CD4-positive, alpha-beta memory T cell (primary cell): ENCODE measurements at regions not wholly inside any gene's neighbourhood (a gene's known extent, or its start where the extent isn't known, plus 50 kb on each side); places are given as distances from the start of the nearest gene placed in this dataset.

Experiments
- CTCF ChIA-PET: fragments of 350-600 bp; sonication (Branson Sonifier 250); formaldehyde crosslinking; loops from one replicate; lab custom pipeline; 2021; ENCODE audit warnings: inconsistent platforms; ENCODE audit not compliant: partially characterized antibody; lab: Charles Lee
- POLR2A ChIA-PET: fragments of 350-600 bp; sonication (Branson Sonifier 250); formaldehyde crosslinking; loops from one replicate; lab custom pipeline; 2021; ENCODE audit not compliant: partially characterized antibody; lab: Charles Lee
- DNase-seq, 5 donors: peaks; one replicate each; pipeline versions ENCODE4 v3.0.0 to v3.0.0-alpha.2; 2020 to 2022; ENCODE audit warnings: mixed read lengths in 1 of 5
- H3K27ac ChIP-seq: one replicate; pipeline ENCODE4 v1.7.0; 2013; ENCODE audit warnings: low read depth, low read length
- H3K27me3 ChIP-seq: 2 replicates; pipeline ENCODE4 v1.7.0; 2013; ENCODE audit warnings: mild to moderate bottlenecking, low read length, moderate library complexity; ENCODE audit not compliant: insufficient read depth
- H3K36me3 ChIP-seq: 2 replicates; pipeline ENCODE4 v1.7.0; 2013; ENCODE audit warnings: mild to moderate bottlenecking, low read length, moderate library complexity; ENCODE audit not compliant: insufficient read depth
- H3K4me1 ChIP-seq: 2 replicates; pipeline ENCODE4 v1.7.0; 2013; ENCODE audit warnings: mild to moderate bottlenecking, low read length, moderate library complexity; ENCODE audit not compliant: insufficient read depth
- H3K4me3 ChIP-seq, 2 donors: one replicate each; pipeline ENCODE4 v1.7.0; 2013; ENCODE audit warnings: low read length in 2 of 2, mild to moderate bottlenecking in 1 of 2
- H3K9me3 ChIP-seq, 2 donors: one replicate each; pipeline ENCODE4 v1.7.0; 2013; ENCODE audit warnings: low read length in 2 of 2, control low read depth in 1 of 2; ENCODE audit not compliant: control insufficient read depth in 1 of 2
- H3K27ac Mint-ChIP-seq, 7 donors: one replicate each; pipeline ENCODE4 v1.8.0; 2020 to 2021; ENCODE audit warnings: mixed read lengths in 7 of 7, mild to moderate bottlenecking in 6 of 7, inconsistent platforms in 3 of 7, moderate library complexity in 3 of 7
- H3K27me3 Mint-ChIP-seq, 2 donors: one replicate each; pipeline ENCODE4 v1.8.0; 2020 to 2021; ENCODE audit warnings: mixed read lengths in 2 of 2
- H3K36me3 Mint-ChIP-seq, 2 donors: one replicate each; pipeline ENCODE4 v1.8.0; 2020 to 2021; ENCODE audit warnings: mixed read lengths in 2 of 2, inconsistent platforms in 1 of 2, mild to moderate bottlenecking in 1 of 2
- H3K4me1 Mint-ChIP-seq, 4 donors: one replicate each; pipeline ENCODE4 v1.8.0; 2020 to 2021; ENCODE audit warnings: mixed read lengths in 4 of 4, mild to moderate bottlenecking in 1 of 4
- H3K4me3 Mint-ChIP-seq, 8 donors: one replicate each; pipeline ENCODE4 v1.8.0; 2020 to 2021; ENCODE audit warnings: mixed read lengths in 8 of 8, mild to moderate bottlenecking in 7 of 8, moderate library complexity in 6 of 8, inconsistent platforms in 3 of 8
- H3K9me3 Mint-ChIP-seq, 8 donors: one replicate each; pipeline ENCODE4 v1.8.0; 2020 to 2021; ENCODE audit warnings: mixed read lengths in 8 of 8, mild to moderate bottlenecking in 5 of 8, inconsistent platforms in 3 of 8, moderate library complexity in 1 of 8
- intact Hi-C: fragments of 100-400 bp; cut with micrococcal nuclease; formaldehyde crosslinking; loops from one replicate; pipeline ENCODE4 v1.15.1; 2023

GRCh38 chr6:3579652-3580175 is 122.9 kb upstream of the SLC22A23 start:
- H3K9me3 ChIP-seq: no peaks in the 10 kb centered on the region
- H3K4me1 ChIP-seq: no peaks in the 10 kb centered on the region
- Mint-ChIP-seq H3K9me3 (no peaks in the 10 kb centered on the region), H3K27ac (no peak overlapping the region), H3K36me3 (no peaks in the 10 kb centered on the region), H3K4me3 (no peak overlapping the region), H3K4me1 (no peaks in the 10 kb centered on the region), H3K27me3 (peaks cover 12 to 24% of the 10 kb centered on the region in 2 donors)
- H3K27ac ChIP-seq: no peak overlapping the region
- no peaks in the 10 kb centered on the region for H3K36me3 ChIP-seq
- CTCF ChIA-PET: no interaction called here
- intact Hi-C loops: no loop called here
- H3K27me3 ChIP-seq: no peaks in the 10 kb centered on the region
- no peak for DNase-seq
- H3K4me3 ChIP-seq: no peak overlapping the region
- POLR2A ChIA-PET: no interaction called here

GRCh38 chr6:3578981-3579380 is 122.1 kb upstream of the SLC22A23 start:
- H3K9me3 ChIP-seq: no peaks in the 10 kb centered on the region
- H3K36me3 ChIP-seq: no peaks in the 10 kb centered on the region
- peaks cover 11 to 27% of the 10 kb centered on the region in 2 donors for H3K27me3 Mint-ChIP-seq
- intact Hi-C loops: no loop called here
- no peak for DNase-seq
- H3K36me3 Mint-ChIP-seq: no peaks in the 10 kb centered on the region
- no peaks in the 10 kb centered on the region for H3K27me3 ChIP-seq
- no peak overlapping the region for H3K4me3 Mint-ChIP-seq
- no peak overlapping the region for H3K4me3 ChIP-seq
- H3K4me1 ChIP-seq: no peaks in the 10 kb centered on the region
- POLR2A ChIA-PET: no interaction called here
- no peak overlapping the region for H3K27ac Mint-ChIP-seq
- CTCF ChIA-PET: no interaction called here
- no peaks in the 10 kb centered on the region for H3K9me3 Mint-ChIP-seq
- H3K4me1 Mint-ChIP-seq: no peaks in the 10 kb centered on the region
- H3K27ac ChIP-seq: no peak overlapping the region

- H3K36me3 ChIP-seq: no peaks in the 10 kb centered on the region
- no peak for DNase-seq
- no peak overlapping the region for H3K27ac ChIP-seq
- Mint-ChIP-seq H3K9me3 (no peaks in the 10 kb centered on the region), H3K36me3 (no peaks in the 10 kb centered on the region), H3K4me1 (no peaks in the 10 kb centered on the region), H3K27ac (no peak overlapping the region), H3K4me3 (no peak overlapping the region), H3K27me3 (peaks cover 4 to 25% of the 10 kb centered on the region in 2 donors)
- POLR2A ChIA-PET: no interaction called here
- CTCF ChIA-PET: no interaction called here
- intact Hi-C loops: no loop called here
- H3K27me3 ChIP-seq: no peaks in the 10 kb centered on the region
- no peaks in the 10 kb centered on the region for H3K4me1 ChIP-seq
- H3K9me3 ChIP-seq: no peaks in the 10 kb centered on the region
- no peak overlapping the region for H3K4me3 ChIP-seq
Measured at GRCh38 chr6:3577517-3577916, 120.7 kb upstream of the SLC22A23 start.

GRCh38 chr6:3575701-3576100 is 118.9 kb upstream of the SLC22A23 start:
- Mint-ChIP-seq H3K27ac (no peak overlapping the region), H3K4me3 (no peak overlapping the region), H3K27me3 (peaks cover 2 to 23% of the 10 kb centered on the region in 2 donors), H3K4me1 (no peaks in the 10 kb centered on the region), H3K36me3 (no peaks in the 10 kb centered on the region), H3K9me3 (no peaks in the 10 kb centered on the region)
- H3K36me3 ChIP-seq: no peaks in the 10 kb centered on the region
- DNase-seq: no peak
- H3K4me3 ChIP-seq: no peak overlapping the region
- ChIA-PET CTCF (no interaction called here), POLR2A (no interaction called here)
- no peaks in the 10 kb centered on the region for H3K27me3 ChIP-seq
- no peaks in the 10 kb centered on the region for H3K9me3 ChIP-seq
- no peaks in the 10 kb centered on the region for H3K4me1 ChIP-seq
- intact Hi-C loops: no loop called here
- H3K27ac ChIP-seq: no peak overlapping the region

GRCh38 chr6:3575166-3575565 is 118.3 kb upstream of the SLC22A23 start:
- Histone ChIP-seq H3K4me1 (no peaks in the 10 kb centered on the region), H3K36me3 (no peaks in the 10 kb centered on the region), H3K4me3 (no peak overlapping the region), H3K27me3 (no peaks in the 10 kb centered on the region), H3K27ac (no peak overlapping the region), H3K9me3 (no peaks in the 10 kb centered on the region)
- no peak for DNase-seq
- intact Hi-C loops: no loop called here
- POLR2A ChIA-PET: no interaction called here
- no peaks in the 10 kb centered on the region for H3K9me3 Mint-ChIP-seq
- H3K36me3 Mint-ChIP-seq: no peaks in the 10 kb centered on the region
- H3K27ac Mint-ChIP-seq: no peak overlapping the region
- no peak overlapping the region for H3K4me3 Mint-ChIP-seq
- CTCF ChIA-PET: no interaction called here
- H3K4me1 Mint-ChIP-seq: no peaks in the 10 kb centered on the region
- H3K27me3 Mint-ChIP-seq: peaks cover 4 to 27% of the 10 kb centered on the region in 2 donors

- Histone ChIP-seq H3K9me3 (no peaks in the 10 kb centered on the region), H3K27ac (no peak overlapping the region), H3K4me1 (no peaks in the 10 kb centered on the region), H3K36me3 (no peaks in the 10 kb centered on the region), H3K27me3 (no peaks in the 10 kb centered on the region), H3K4me3 (no peak overlapping the region)
- DNase-seq: no peak
- Mint-ChIP-seq H3K4me1 (no peaks in the 10 kb centered on the region), H3K36me3 (no peaks in the 10 kb centered on the region), H3K9me3 (no peaks in the 10 kb centered on the region), H3K27me3 (peaks cover 2 to 20% of the 10 kb centered on the region in 2 donors), H3K4me3 (no peak overlapping the region), H3K27ac (no peak overlapping the region)
- intact Hi-C loops: no loop called here
- ChIA-PET POLR2A (no interaction called here), CTCF (no interaction called here)
Measured at GRCh38 chr6:3573670-3574069, 116.8 kb upstream of the SLC22A23 start.

- Mint-ChIP-seq H3K27me3 (peaks cover 2 to 17% of the 10 kb centered on the region in 2 donors), H3K9me3 (no peaks in the 10 kb centered on the region), H3K4me3 (no peak overlapping the region), H3K4me1 (no peaks in the 10 kb centered on the region), H3K27ac (no peak overlapping the region), H3K36me3 (no peaks in the 10 kb centered on the region)
- H3K36me3 ChIP-seq: no peaks in the 10 kb centered on the region
- H3K4me3 ChIP-seq: no peak overlapping the region
- H3K27ac ChIP-seq: no peak overlapping the region
- ChIA-PET POLR2A (no interaction called here), CTCF (no interaction called here)
- no peaks in the 10 kb centered on the region for H3K9me3 ChIP-seq
- H3K4me1 ChIP-seq: no peaks in the 10 kb centered on the region
- no peak for DNase-seq
- intact Hi-C loops: no loop called here
- no peaks in the 10 kb centered on the region for H3K27me3 ChIP-seq
Measured at GRCh38 chr6:3571836-3572235, 115.0 kb upstream of the SLC22A23 start.

- H3K9me3 Mint-ChIP-seq: no peaks in the 10 kb centered on the region
- no peaks in the 10 kb centered on the region for H3K9me3 ChIP-seq
- no peaks in the 10 kb centered on the region for H3K4me1 Mint-ChIP-seq
- intact Hi-C loops: no loop called here
- no peak overlapping the region for H3K4me3 Mint-ChIP-seq
- H3K27me3 Mint-ChIP-seq: peaks cover 2 to 17% of the 10 kb centered on the region in 2 donors
- no peaks in the 10 kb centered on the region for H3K36me3 Mint-ChIP-seq
- CTCF ChIA-PET: no interaction called here
- no peaks in the 10 kb centered on the region for H3K27me3 ChIP-seq
- no peak overlapping the region for H3K4me3 ChIP-seq
- H3K4me1 ChIP-seq: no peaks in the 10 kb centered on the region
- H3K27ac Mint-ChIP-seq: no peak overlapping the region
- no peak for DNase-seq
- H3K27ac ChIP-seq: no peak overlapping the region
- H3K36me3 ChIP-seq: no peaks in the 10 kb centered on the region
- POLR2A ChIA-PET: no interaction called here
Measured at GRCh38 chr6:3571250-3571681, 114.4 kb upstream of the SLC22A23 start.
